ENCODE measurements at regions not wholly inside any gene's neighbourhood (a gene's known extent, or its start where the extent isn't known, plus 50 kb on each side); places are given as distances from the start of the nearest gene placed in this dataset.

DNA sequence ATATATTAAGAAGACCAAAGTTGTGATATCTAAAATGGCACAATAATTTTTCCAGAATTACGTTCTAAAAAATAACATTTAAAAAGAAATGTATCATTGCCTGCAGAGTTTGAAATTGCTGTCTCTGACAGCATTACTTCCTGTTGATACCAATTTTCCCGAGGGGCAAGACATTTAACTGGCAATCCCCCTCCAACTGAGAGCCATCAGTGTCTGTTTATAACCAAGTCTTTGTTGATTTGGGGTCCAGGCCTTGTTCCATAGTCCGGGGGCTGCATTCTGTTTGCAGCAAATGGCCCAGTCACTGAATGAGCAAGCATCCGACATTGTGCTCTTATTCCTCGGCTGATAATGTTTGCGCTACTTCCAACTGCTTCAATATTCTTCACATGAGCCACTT, 231.5 kb downstream of the NAF1 start:
- TF ChIP-seq, protein P1, sequence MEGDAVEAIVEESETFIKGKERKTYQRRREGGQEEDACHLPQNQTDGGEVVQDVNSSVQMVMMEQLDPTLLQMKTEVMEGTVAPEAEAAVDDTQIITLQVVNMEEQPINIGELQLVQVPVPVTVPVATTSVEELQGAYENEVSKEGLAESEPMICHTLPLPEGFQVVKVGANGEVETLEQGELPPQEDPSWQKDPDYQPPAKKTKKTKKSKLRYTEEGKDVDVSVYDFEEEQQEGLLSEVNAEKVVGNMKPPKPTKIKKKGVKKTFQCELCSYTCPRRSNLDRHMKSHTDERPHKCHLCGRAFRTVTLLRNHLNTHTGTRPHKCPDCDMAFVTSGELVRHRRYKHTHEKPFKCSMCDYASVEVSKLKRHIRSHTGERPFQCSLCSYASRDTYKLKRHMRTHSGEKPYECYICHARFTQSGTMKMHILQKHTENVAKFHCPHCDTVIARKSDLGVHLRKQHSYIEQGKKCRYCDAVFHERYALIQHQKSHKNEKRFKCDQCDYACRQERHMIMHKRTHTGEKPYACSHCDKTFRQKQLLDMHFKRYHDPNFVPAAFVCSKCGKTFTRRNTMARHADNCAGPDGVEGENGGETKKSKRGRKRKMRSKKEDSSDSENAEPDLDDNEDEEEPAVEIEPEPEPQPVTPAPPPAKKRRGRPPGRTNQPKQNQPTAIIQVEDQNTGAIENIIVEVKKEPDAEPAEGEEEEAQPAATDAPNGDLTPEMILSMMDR (IDR thresholded peaks at IDR 0.05) = no peak
- TF ChIP-seq POLR2A (IDR thresholded peaks at IDR 0.05) = no peak

All from uterus (tissue), 2 donors.